ENCODE measurements at regions not wholly inside any gene's neighbourhood (a gene's known extent, or its start where the extent isn't known, plus 50 kb on each side); places are given as distances from the start of the nearest gene placed in this dataset.

DNA sequence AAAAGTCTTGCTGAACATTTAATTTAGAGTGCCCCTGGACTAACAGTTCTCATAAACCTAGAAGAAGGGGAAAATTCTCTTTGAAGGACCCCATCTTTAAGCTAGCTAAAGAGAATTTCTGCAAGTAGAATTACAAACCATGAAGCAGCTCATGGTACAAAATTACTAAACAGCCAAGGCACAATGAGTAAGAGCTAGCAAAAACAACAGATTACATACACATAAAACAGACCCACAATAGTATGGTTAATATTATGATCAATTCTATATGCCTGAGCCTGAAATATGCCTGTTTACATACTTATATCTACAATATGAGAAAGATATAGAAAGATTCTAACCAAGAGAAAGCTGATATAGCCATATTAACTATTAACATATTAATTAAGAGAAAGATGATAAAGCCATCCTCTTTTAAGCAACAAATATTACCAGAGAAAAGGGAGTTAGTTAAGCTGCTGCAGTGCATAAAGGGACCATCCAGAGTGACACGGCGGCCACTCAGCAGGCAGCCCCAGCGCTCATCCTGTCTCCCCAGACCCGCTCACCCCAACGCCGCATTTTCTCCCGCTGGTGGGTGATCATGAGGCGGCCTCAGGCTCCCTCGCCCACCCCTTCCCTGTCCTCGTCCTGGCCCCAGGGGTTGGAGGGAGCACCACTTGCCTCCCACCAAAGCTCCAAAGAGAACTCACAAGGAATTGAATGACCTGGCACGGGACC is 98.4 kb upstream of the CARMIL1 start:
- no peaks in the 10 kb centered on the region for H3K9me3 Mint-ChIP-seq
- H3K36me3 Mint-ChIP-seq (ENCODE audit: low read depth) = no peaks in the 10 kb centered on the region
- TF ChIP-seq, protein P1, sequence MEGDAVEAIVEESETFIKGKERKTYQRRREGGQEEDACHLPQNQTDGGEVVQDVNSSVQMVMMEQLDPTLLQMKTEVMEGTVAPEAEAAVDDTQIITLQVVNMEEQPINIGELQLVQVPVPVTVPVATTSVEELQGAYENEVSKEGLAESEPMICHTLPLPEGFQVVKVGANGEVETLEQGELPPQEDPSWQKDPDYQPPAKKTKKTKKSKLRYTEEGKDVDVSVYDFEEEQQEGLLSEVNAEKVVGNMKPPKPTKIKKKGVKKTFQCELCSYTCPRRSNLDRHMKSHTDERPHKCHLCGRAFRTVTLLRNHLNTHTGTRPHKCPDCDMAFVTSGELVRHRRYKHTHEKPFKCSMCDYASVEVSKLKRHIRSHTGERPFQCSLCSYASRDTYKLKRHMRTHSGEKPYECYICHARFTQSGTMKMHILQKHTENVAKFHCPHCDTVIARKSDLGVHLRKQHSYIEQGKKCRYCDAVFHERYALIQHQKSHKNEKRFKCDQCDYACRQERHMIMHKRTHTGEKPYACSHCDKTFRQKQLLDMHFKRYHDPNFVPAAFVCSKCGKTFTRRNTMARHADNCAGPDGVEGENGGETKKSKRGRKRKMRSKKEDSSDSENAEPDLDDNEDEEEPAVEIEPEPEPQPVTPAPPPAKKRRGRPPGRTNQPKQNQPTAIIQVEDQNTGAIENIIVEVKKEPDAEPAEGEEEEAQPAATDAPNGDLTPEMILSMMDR (conservative IDR thresholded peaks at IDR 0.05) = no peak
- H3K27me3 Mint-ChIP-seq (ENCODE audit: low read depth) = peaks cover 5% of the 10 kb centered on the region
- no peaks in the 10 kb centered on the region for H3K4me1 Mint-ChIP-seq
- H3K27ac Mint-ChIP-seq (ENCODE audit: unreplicated experiment) = no peak overlapping the region
- DNase-seq (ENCODE audit: low read depth, low spot score) = no peak
- H3K4me3 Mint-ChIP-seq = no peak overlapping the region

DNA sequence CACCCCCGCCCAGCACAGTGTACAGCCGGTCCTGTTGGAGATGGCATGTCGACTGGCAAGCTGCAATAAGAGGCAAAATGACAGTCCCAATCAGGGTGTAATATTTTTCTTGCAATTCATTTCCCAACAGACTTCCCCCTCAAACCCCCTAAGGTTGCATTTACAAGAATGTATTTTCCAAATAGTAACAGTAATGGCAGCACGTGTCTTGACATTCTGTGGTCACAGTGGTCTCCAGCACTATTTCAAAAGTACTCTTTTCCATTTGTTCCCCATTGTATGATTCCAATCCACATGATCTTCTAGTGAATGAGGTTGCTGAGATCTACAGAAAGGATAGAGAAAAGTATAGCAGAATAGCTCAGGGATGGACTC is 97.8 kb upstream of the CARMIL1 start:
- TF ChIP-seq, protein P1 (conservative IDR thresholded peaks at IDR 0.05) = no peak
- H3K27ac Mint-ChIP-seq (ENCODE audit: unreplicated experiment) = no peak overlapping the region
- no peaks in the 10 kb centered on the region for H3K36me3 Mint-ChIP-seq (ENCODE audit: low read depth)
- no peak overlapping the region for H3K4me3 Mint-ChIP-seq
- H3K27me3 Mint-ChIP-seq (ENCODE audit: low read depth) = peaks cover 5% of the 10 kb centered on the region
- H3K9me3 Mint-ChIP-seq = no peaks in the 10 kb centered on the region
- H3K4me1 Mint-ChIP-seq = no peaks in the 10 kb centered on the region
- DNase-seq (ENCODE audit: low read depth, low spot score) = no peak

DNA sequence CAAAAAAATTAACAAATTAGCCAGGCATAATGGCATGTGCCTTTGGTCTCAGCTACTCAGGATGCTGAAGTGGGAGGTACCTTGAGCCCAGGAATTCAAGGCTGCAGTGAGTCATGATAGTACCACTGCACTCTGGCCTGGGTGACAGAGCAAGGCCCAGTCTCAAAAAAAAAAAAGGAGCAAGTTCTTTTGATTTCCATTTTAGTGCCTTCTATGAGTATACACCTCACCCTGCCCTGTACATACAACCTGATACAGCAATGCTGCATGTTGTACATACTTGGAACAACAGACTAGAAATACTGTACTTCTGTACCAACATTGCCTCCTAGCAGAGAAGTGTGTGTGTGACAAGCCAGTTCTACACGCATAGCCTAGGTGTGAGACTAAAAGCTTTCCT is 97.3 kb upstream of the CARMIL1 start:
- DNase-seq (ENCODE audit: low read depth, low spot score) = no peak
- H3K9me3 Mint-ChIP-seq = no peaks in the 10 kb centered on the region
- H3K4me3 Mint-ChIP-seq = no peak overlapping the region
- TF ChIP-seq, protein P1 (conservative IDR thresholded peaks at IDR 0.05) = no peak
- no peaks in the 10 kb centered on the region for H3K4me1 Mint-ChIP-seq
- H3K27ac Mint-ChIP-seq (ENCODE audit: unreplicated experiment) = no peak overlapping the region
- H3K27me3 Mint-ChIP-seq (ENCODE audit: low read depth) = peaks cover 5% of the 10 kb centered on the region
- H3K36me3 Mint-ChIP-seq (ENCODE audit: low read depth) = no peaks in the 10 kb centered on the region

DNA sequence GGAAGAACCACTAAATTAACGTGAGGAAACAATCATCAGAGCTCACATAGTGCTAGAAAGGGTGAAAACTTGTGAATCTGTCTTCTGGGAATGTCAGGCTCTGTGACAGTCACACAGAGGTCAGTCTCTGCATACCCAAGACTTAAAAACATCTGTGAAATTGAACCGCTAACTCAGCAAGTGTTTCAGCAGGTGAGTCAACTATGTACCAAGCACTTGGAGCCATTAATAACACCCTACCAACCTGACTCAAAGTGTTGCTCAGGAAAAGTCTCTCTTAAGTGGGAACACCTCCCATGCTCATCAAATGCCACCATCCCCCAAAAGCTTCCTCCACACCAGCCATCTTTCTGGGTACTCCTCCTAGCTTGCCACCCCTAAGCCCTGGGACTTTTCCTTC is 92.3 kb upstream of the CARMIL1 start:
- H3K9me3 Mint-ChIP-seq = peaks cover 3% of the 10 kb centered on the region
- H3K27ac Mint-ChIP-seq (ENCODE audit: unreplicated experiment) = no peak overlapping the region
- TF ChIP-seq, protein P1 (conservative IDR thresholded peaks at IDR 0.05) = no peak
- no peak for DNase-seq (ENCODE audit: low read depth, low spot score)
- H3K4me1 Mint-ChIP-seq = no peaks in the 10 kb centered on the region
- no peak overlapping the region for H3K4me3 Mint-ChIP-seq
- no peaks in the 10 kb centered on the region for H3K36me3 Mint-ChIP-seq (ENCODE audit: low read depth)
- peaks cover 3% of the 10 kb centered on the region for H3K27me3 Mint-ChIP-seq (ENCODE audit: low read depth)

DNA sequence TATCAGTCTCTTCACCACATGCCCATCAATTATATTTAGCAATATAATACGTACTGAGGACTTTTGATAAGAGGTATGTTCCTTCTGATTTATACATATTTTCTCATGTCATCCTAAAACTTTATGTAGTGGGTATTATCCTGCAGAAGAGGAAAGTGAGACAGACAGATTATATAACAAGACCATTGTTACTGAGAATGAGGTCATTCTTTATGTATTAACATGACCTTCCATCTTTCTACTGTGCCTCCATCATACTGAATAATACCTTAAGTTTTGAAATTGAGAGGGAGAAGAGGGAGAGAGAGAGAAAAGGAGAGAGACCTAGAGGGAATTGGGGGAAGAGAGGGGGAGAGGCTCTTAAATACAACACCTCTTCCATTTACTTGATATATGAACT is 90.9 kb upstream of the CARMIL1 start:
- TF ChIP-seq, protein P1 (conservative IDR thresholded peaks at IDR 0.05) = no peak
- Mint-ChIP-seq H3K27me3 (ENCODE audit: low read depth) (peaks cover 1% of the 10 kb centered on the region), H3K9me3 (peaks cover 3% of the 10 kb centered on the region), H3K36me3 (ENCODE audit: low read depth) (no peaks in the 10 kb centered on the region), H3K4me1 (peaks cover 7% of the 10 kb centered on the region), H3K27ac (ENCODE audit: unreplicated experiment) (no peak overlapping the region), H3K4me3 (no peak overlapping the region)
- DNase-seq (ENCODE audit: low read depth, low spot score) = no peak

Measured in neural crest cell (in vitro differentiated cells).